Neural cell (in vitro differentiated cells): ENCODE measurements at regions not wholly inside any gene's neighbourhood (a gene's known extent, or its start where the extent isn't known, plus 50 kb on each side); places are given as distances from the start of the nearest gene placed in this dataset.

Source experiments
- H2AFZ ChIP-seq: fragments of 200-600, 300-800 bp; sonication (generic), shearing (Covaris generic); 2 replicates; pipeline ENCODE4 v1.6.0; 2014; ENCODE audit warnings: low read depth, mild to moderate bottlenecking, antibody characterized with exemption, low read length, moderate library complexity
- H3F3A ChIP-seq: fragments of 200-600 bp; shearing (Covaris generic); 2 replicates; pipeline ENCODE4 v1.6.1; 2016; ENCODE audit warnings: mild to moderate bottlenecking, moderate library complexity, mixed read lengths, antibody characterized with exemption, low read length; ENCODE audit not compliant: insufficient read depth, poor library complexity, severe bottlenecking
- H3K27ac ChIP-seq: fragments of 200-600, 300-800 bp; sonication (generic), shearing (Covaris generic); 2 replicates; pipeline ENCODE4 v1.5.1; 2014; ENCODE audit warnings: mild to moderate bottlenecking, low read length, moderate library complexity
- H3K27me3 ChIP-seq: fragments of 300-800, 200-600 bp; sonication (generic), shearing (Covaris generic); 2 replicates; pipeline ENCODE4 v1.6.0; 2014; ENCODE audit warnings: mild to moderate bottlenecking, low read depth, low read length, moderate library complexity; ENCODE audit not compliant: insufficient read depth
- H3K36me3 ChIP-seq: fragments of 300-800, 200-600 bp; sonication (generic), shearing (Covaris generic); 2 replicates; pipeline ENCODE4 v1.5.1; 2014; ENCODE audit warnings: mild to moderate bottlenecking, antibody characterized with exemption, low read length, moderate library complexity; ENCODE audit not compliant: insufficient read depth
- H3K4me2 ChIP-seq: fragments of 300-800, 200-600 bp; sonication (generic), shearing (Covaris generic); 2 replicates; pipeline ENCODE4 v1.6.0; 2014; ENCODE audit warnings: mild to moderate bottlenecking, low read length
- H3K4me3 ChIP-seq: fragments of 300-800, 200-600 bp; sonication (generic), shearing (Covaris generic); 2 replicates; pipeline ENCODE4 v1.5.1; 2014; ENCODE audit warnings: mild to moderate bottlenecking, low read length, moderate library complexity
- H3K79me2 ChIP-seq: fragments of 200-600 bp; shearing (Covaris generic); replicated peaks from 2 replicates; pipeline ENCODE4 v1.6.0; 2014; ENCODE audit warnings: mild to moderate bottlenecking, low read length, moderate library complexity; ENCODE audit not compliant: insufficient read depth
- H3K9ac ChIP-seq: fragments of 300-800, 200-600 bp; sonication (generic), shearing (Covaris generic); 2 replicates; pipeline ENCODE4 v1.6.1; 2016; ENCODE audit warnings: mild to moderate bottlenecking, low read length, mixed read lengths
- H3K9me2 ChIP-seq: fragments of 200-600 bp; shearing (Covaris generic); 2 replicates; pipeline ENCODE4 v1.6.1; 2016; ENCODE audit warnings: mild to moderate bottlenecking, low read length, mixed read lengths; ENCODE audit not compliant: insufficient read depth
- H3K9me3 ChIP-seq: fragments of 200-600, 300-800 bp; sonication (generic), shearing (Covaris generic); 2 replicates; pipeline ENCODE4 v1.6.1; 2016; ENCODE audit warnings: mild to moderate bottlenecking, mixed run types, low read length, moderate library complexity, mixed read lengths
- H4K20me1 ChIP-seq: fragments of 200-600 bp; shearing (Covaris generic); 2 replicates; pipeline ENCODE4 v1.6.1; 2016; ENCODE audit warnings: mild to moderate bottlenecking, mixed run types; ENCODE audit not compliant: insufficient read depth
- CTCF ChIP-seq: fragments of 450-650 bp; IDR thresholded peaks from 2 replicates; pipeline ENCODE4 v1.5.1; 2014; ENCODE audit warnings: antibody characterized with exemption, mild to moderate bottlenecking, moderate library complexity; ENCODE audit not compliant: poor library complexity, severe bottlenecking
- EP300 ChIP-seq: fragments of 450-650 bp; conservative IDR thresholded peaks from 2 replicates; pipeline ENCODE4 v1.6.1; 2014; ENCODE audit warnings: antibody characterized with exemption, mild to moderate bottlenecking, moderate library complexity; ENCODE audit not compliant: poor library complexity, severe bottlenecking
- EZH2 ChIP-seq: fragments of 200-600, 300-800 bp; shearing (Covaris generic), sonication (generic); IDR thresholded peaks from 2 replicates; pipeline ENCODE4 v1.6.1; 2014; ENCODE audit warnings: antibody characterized with exemption, low read length, borderline replicate concordance, mild to moderate bottlenecking; ENCODE audit not compliant: insufficient read depth, poor library complexity, severe bottlenecking
- MXI1 ChIP-seq: fragments of 450-650 bp; conservative IDR thresholded peaks from 2 replicates; pipeline ENCODE4 v1.6.1; 2014; ENCODE audit warnings: antibody characterized with exemption, mild to moderate bottlenecking; ENCODE audit not compliant: poor library complexity, severe bottlenecking
- POLR2AphosphoS5 ChIP-seq: IDR thresholded peaks from 2 replicates; pipeline ENCODE4 v1.6.1; 2012
- RAD21 ChIP-seq: fragments of 450-650 bp; conservative IDR thresholded peaks from 2 replicates; pipeline ENCODE4 v1.6.1; 2014; ENCODE audit warnings: antibody characterized with exemption, mild to moderate bottlenecking, moderate library complexity
- REST ChIP-seq: IDR thresholded peaks from 2 replicates; pipeline ENCODE4 v1.6.1; 2012; ENCODE audit warnings: borderline replicate concordance
- SMC3 ChIP-seq: fragments of 450-650 bp; conservative IDR thresholded peaks from 2 replicates; pipeline ENCODE4 v1.6.1; 2014; ENCODE audit warnings: antibody characterized with exemption, mild to moderate bottlenecking, moderate library complexity; ENCODE audit not compliant: poor library complexity
- TAF1 ChIP-seq: IDR thresholded peaks from 2 replicates; pipeline ENCODE4 v1.6.1; 2012; ENCODE audit warnings: low read depth

- Histone ChIP-seq H3K27ac (no peak overlapping the region), H3K4me3 (no peak overlapping the region), H4K20me1 (no peaks in the 10 kb centered on the region), H3K36me3 (no peaks in the 10 kb centered on the region), H3K9ac (no peak overlapping the region), H3F3A (no peaks in the 10 kb centered on the region), H2AFZ (no peak overlapping the region), H3K4me2 (no peak overlapping the region), H3K9me2 (no peaks in the 10 kb centered on the region), H3K27me3 (no peaks in the 10 kb centered on the region), H3K9me3 (no peaks in the 10 kb centered on the region), H3K79me2 (no peaks in the 10 kb centered on the region)
- TF ChIP-seq EP300 = no peak
- TF ChIP-seq POLR2AphosphoS5 = no peak
- no peak for TF ChIP-seq CTCF
- no peak for TF ChIP-seq TAF1
- TF ChIP-seq EZH2 = no peak
- no peak for TF ChIP-seq SMC3
Observed at GRCh38 chr13:34166406-34166805, 348.5 kb downstream of the RFC3 start.

GRCh38 chr13:34167347-34167746, 349.4 kb downstream of the RFC3 start:
- no peaks in the 10 kb centered on the region for H3K36me3 ChIP-seq
- TF ChIP-seq EZH2 (no peak), CTCF (no peak), POLR2AphosphoS5 (no peak), EP300 (no peak), TAF1 (no peak), RAD21 (no peak), SMC3 (no peak), MXI1 (no peak), REST (no peak)
- no peak overlapping the region for H3K9ac ChIP-seq
- no peaks in the 10 kb centered on the region for H3F3A ChIP-seq
- H3K4me2 ChIP-seq = no peak overlapping the region
- H3K27me3 ChIP-seq = no peaks in the 10 kb centered on the region
- no peaks in the 10 kb centered on the region for H3K9me3 ChIP-seq
- H3K79me2 ChIP-seq = no peaks in the 10 kb centered on the region
- H4K20me1 ChIP-seq = no peaks in the 10 kb centered on the region
- no peak overlapping the region for H3K27ac ChIP-seq
- H2AFZ ChIP-seq = no peak overlapping the region
- H3K4me3 ChIP-seq = no peak overlapping the region
- H3K9me2 ChIP-seq = no peaks in the 10 kb centered on the region
